ENCODE measurements at regions not wholly inside any gene's neighbourhood (a gene's known extent, or its start where the extent isn't known, plus 50 kb on each side); places are given as distances from the start of the nearest gene placed in this dataset.

- DNase-seq: no peak
Observed at GRCh38 chr11:109752212-109752825, 330.3 kb downstream of the C11orf87 start.

DNA sequence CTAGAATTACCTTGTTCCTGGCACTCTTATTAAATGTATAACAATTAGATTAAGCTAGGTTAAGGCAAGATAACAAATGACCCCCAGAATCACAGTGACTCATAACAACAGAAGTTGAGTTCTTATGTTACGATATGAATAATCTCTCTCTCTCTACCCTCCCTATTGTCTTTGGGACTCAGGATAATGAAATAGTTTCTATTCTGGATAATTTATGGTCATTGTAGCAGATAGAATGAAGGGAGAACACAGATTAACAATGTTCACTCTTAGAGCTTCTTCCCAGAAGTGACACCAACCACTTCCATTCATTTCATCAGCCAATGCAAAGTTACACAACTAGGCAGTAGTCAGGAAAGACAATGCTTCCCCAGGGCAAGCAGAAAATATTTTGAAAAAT is 334.5 kb downstream of the C11orf87 start:
- DNase-seq: no peak

DNA sequence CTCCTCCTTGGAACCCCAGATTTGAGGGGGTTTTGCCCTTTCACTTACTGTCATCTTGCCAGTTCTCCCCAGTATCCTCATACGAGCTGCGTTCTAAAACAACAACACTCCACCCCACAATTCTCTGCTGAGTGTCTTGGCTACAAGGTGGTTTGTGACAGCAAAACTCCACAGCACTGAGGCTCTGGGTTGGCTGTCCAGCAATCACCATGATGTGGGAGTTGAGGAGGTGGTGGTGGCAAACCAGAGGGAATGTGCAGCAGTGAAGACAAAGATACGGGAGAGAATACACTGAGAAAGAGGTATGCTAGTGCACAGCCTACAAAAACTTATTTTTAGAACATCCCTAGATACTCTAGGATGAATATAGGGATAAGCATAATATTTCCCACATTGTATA is 335.0 kb downstream of the C11orf87 start:
- no peak for DNase-seq

GRCh38 chr11:109762546-109762945 is 330.6 kb upstream of the ZC3H12C start:
- DNase-seq: no peak

GRCh38 chr11:109765709-109766311 is 327.4 kb upstream of the ZC3H12C start:
- DNase-seq: no peak

GRCh38 chr11:109769858-109770257 is 323.3 kb upstream of the ZC3H12C start:
- DNase-seq: no peak

GRCh38 chr11:109770323-109770722 is 322.9 kb upstream of the ZC3H12C start:
- DNase-seq: no peak

GRCh38 chr11:109772892-109773291 is 320.3 kb upstream of the ZC3H12C start:
- peak; percentile 36 for DNase-seq

- DNase-seq: no peak
Observed at GRCh38 chr11:109775686-109776085, 317.5 kb upstream of the ZC3H12C start.

DNA sequence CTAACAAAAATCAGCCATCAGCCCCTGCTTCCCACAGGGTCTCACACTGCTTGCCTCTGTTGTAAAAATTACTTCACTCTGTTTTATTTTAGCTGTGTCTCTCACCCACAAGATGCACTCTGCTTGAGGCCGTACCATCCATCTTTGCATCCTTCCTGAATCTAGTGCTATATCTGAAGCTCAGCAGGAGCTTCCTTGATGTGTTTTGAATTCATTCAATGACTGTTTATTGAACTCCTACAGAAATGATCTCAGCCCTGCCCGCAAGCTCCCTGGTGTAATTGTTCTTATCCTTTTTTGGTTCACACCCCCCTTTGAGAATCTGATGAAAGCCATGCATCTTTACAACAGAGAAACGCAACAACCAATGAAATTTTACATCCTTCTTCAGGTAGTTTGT is 310.2 kb upstream of the ZC3H12C start:
- no peak for DNase-seq

DNA sequence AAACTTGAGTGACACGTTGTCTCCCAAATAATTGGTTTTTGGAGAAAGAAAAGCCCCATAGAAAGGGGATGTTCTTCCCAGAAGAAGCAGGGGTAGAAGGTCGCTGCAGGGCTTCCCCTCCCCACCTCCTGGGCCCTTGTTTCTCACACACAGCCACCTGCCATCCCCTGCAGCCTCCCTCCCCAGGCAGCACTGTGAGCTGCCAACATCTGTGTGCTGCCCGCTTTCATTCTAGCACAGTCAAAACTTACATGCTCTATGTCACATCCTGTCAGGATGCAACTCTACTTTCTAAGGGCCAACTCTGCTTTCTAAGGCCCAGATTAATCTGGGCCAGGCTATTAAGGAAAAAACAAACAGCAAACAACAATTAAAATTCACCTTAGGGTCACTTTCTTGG is 309.4 kb upstream of the ZC3H12C start:
- no peak for DNase-seq

GRCh38 chr11:109784536-109784935 is 308.7 kb upstream of the ZC3H12C start:
- DNase-seq: no peak

- DNase-seq: no peak
Observed at GRCh38 chr11:109785198-109785597, 308.0 kb upstream of the ZC3H12C start.

- DNase-seq: no peak
Observed at GRCh38 chr11:109785714-109786113, 307.5 kb upstream of the ZC3H12C start.

DNA sequence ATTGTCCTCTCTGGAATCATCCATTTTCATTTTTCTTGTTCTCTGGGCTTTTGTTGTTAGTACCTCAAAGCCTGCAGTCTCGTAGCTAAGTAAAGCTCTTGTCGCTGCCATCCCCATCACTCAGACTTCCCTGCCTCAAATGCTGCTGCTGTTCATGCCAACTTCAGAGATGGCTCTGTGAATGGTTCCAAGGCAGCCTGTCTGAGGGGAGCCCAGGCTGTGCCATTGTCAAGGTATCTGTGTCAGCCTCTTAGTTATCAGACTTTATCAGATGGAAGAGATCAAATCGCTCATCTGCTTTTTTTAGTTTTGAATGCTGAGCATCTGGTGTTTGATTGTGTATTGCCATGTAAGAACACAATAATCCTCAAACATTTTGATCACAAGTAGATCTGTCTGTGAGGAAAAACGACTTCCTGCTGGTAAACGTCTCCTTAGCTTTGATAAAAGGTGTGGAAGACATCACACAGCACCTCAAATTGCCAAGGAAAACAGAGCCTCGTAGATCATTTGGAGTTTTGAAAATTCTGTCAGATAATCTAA is 304.2 kb upstream of the ZC3H12C start:
- DNase-seq: no peak

- DNase-seq: no peak
Observed at GRCh38 chr11:109789901-109790300, 303.3 kb upstream of the ZC3H12C start.

DNA sequence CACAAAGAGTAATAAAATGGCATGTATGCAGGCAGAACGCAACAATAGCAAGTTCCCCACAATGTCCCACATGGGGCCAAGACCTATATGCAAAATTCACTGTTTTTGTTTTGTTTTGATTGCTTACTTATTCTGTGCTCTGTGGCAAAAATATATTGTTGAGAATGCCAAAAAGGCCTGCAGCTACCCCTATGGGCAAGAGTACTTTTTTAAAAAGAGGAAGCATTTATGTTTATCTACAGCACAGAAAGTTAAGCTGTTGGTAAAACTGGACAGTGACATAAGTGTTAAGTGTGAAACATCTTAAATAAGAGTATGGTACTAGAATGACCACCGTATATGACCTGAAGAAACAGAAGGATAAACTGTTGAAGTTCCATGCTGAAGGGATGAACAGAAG is 301.9 kb upstream of the ZC3H12C start:
- DNase-seq: no peak

DNA sequence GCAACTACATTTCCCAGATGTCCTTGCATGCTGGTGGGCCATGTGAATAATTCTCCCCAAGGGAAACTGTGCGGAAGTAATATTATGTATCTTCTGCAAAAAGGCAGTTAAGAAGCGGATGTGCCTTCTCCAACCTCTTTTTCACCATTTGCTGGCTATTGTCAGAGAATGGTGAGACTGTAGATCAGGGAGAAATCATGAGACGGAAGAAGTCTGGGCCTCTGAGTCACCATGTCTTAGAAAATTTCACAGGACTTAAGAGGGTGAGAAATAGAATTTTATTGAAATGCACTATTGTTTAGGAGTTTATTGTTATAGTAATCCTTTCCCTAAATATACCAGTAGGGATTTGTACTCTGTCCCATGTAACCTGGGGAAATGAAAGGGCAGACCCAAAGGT is 298.7 kb upstream of the ZC3H12C start:
- DNase-seq: no peak

DNA sequence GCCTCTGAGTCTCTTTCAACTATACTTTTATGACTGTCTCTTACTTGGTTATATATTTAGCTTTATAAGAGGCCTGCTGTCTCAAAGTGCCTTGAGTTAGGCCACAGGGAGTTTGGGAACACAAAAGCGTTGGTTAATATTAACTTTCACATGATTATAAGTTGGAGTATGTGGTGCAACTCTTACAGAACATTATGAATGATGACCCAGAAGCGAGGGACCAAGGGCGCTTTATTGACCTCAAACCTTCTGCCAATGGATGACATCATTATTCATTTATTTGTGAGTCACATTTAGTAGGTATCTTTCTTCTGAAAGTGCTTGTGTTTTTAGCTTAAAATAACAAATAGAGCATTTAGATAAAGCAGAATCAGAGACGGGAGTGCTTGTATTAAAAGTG is 298.0 kb upstream of the ZC3H12C start:
- DNase-seq: no peak

DNA sequence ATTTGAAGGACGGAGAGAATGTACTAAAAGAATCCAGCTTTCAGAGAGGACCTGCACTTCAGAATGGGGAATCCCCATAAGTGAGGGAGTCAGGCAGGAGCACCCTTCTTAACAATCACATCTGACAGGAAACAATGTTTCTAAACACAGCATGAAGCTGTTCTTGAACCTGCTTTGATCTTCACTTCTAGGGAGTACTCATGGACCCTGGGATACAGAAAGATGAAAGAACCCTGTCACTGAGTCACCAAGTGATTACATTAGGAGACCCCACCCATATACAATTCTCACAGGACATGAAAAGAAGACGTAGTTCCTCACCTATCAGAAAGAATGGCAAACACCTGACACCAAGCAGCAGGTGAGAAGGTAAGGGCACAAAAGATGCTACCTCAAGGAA is 296.9 kb upstream of the ZC3H12C start:
- no peak for DNase-seq

DNA sequence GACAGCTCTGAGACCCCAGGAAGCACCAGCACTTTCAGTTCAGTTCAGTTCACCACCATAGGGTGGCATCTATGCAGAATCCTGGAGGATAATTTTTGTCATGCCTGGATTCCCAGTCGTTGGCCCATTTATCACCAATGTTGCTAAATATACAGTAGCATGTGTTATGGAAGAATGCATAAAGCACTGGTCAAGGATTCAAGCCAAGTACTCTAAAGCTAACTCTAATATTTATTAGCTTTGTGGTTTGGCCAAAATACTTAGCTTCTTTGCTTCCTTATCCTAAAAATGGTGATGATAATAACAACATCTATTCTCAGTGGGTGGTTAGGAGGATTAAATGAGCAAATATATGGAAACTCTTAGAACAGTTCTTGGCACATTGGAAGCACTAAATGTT is 294.7 kb upstream of the ZC3H12C start:
- no peak for DNase-seq

DNA sequence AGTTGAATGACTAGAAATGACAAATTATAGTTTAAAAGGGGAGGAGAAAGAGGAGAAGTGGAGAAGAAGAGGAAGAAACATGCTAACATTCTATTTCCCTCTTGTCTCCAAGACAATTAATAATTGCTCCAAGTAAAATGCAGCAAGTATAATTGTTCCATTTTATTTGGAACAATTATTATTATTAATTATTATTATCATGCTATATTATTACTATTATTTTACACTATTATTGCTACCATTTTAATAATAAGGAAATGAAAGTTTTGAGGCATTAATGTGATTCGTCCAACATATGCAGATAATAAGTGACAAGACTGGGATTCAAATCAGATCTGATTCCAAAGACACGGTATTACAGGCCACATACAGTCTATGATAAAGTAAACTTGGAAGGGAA is 293.6 kb upstream of the ZC3H12C start:
- no peak for DNase-seq

- DNase-seq: no peak
Observed at GRCh38 chr11:109804911-109805310, 288.3 kb upstream of the ZC3H12C start.

DNA sequence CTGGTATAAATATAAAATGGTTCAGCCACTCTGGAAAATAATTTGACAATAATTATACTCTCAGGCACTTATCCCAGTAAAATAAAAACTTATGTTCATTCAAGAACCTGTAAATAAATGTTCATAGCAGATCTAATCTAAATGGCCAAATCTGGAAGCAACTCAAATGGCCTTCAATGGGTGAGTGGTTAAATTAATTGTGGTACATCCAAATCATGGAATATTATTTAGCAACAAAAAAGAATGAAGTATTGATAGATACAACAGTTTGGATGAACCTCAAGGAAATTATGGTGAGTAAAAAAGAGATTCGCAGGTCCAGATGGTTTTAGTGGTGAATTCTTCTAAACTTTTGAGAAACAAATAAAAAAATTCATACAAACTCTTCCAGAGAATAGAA is 287.0 kb upstream of the ZC3H12C start:
- DNase-seq: no peak

DNA sequence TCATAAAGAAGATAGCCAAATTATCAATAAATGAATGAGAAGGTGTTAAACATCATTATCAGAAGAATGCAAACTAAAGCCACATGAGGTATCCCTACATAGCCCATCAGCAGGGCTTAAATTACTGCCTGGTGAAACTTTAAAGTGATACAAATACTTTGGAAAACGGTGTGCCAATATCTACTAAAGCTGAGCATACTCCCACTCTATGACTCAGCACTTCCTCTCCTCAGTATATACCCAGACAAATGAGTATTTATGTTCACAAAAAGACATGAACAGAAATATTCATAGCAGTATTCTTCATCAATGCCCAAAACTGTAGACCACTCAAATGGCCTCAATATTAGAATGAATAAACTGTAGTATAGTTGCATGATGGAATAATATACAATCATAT is 284.6 kb upstream of the ZC3H12C start:
- no peak for DNase-seq
